GM18502 (cell line): ENCODE measurements at regions not wholly inside any gene's neighbourhood (a gene's known extent, or its start where the extent isn't known, plus 50 kb on each side); places are given as distances from the start of the nearest gene placed in this dataset.
"Not testable (repeated sequence)": the region's sequence is repeated elsewhere in the genome, so short reads cannot be mapped to it uniquely, and the experiment has no call there.

Experiments used
- ATAC-seq: cut with Tn5 transposase; IDR thresholded peaks from one replicate; pipeline ENCODE4 v1.9.1; 2021; ENCODE audit warnings: mild to moderate bottlenecking; ENCODE audit not compliant: unreplicated experiment, poor library complexity

DNA sequence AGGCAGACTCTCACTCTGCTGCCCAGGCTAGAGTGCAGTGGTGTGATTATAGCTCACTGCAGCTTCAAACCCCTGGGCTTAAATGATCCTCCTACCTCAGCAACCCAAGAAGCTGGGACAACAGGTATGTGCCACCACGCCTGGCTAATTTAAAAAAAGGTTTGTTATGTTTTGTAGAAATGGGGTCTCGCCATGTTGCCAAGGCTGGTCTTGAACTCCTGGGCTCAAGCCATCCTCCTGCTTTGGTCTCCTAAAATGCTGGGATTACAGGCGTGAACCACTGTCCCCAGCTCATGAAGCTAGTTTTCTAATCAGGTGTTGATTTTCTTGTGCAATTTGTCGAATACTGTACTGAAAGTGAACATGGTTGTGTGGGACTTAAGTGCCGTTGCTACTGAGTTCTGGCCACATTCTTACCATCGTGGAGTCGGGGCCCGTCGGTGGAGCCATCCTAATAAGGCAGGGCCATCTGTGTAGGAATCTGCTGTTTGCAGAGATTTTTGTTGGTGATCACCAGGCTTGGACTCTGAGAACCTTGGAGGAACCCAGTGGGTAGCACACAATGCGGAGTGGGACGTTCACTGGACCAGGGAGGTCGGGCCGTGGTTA is 193.2 kb downstream of the GOLGA6L6 start:
- ATAC-seq: no peak

DNA sequence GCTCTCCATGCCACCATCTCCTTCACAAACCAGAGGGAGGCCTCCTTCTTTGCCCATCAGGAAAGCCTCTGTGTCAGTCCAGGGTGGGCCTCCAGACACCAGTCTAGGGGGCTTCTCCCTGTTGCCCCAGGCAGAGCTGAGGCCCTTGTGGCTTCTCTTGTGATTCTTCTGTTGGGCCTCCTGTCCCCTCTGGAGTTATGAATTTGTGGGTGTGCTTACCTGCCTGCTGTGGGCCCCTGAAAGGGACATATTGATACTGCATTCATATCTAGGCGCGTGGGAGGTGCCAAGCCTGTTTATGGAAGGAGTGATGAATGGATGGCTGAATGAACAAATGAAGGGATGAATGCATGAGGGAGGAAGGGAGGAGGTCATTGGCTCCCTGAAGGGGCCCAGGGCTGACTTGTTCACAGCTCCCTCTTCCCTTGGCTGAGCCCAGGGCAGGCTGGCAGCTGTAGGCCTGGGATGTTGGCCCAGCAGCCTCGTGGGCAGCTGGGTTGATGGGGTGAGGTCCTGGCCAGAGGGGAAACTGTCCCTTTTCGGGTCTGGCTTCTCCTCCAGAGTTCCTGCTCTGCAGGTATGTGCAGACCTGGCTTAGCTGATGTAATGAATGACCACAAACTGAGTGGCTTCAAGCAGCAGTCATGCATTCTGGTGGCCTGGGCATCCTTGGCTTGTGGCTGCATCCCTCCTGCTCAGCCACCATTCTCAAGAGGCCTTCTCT is 195.4 kb downstream of the GOLGA6L6 start:
- no peak for ATAC-seq

- no peak for ATAC-seq
Observed at GRCh38 chr15:20345401-20345958, 196.1 kb downstream of the GOLGA6L6 start.

- no peak for ATAC-seq
Observed at GRCh38 chr15:20344601-20345400, 196.8 kb downstream of the GOLGA6L6 start.

DNA sequence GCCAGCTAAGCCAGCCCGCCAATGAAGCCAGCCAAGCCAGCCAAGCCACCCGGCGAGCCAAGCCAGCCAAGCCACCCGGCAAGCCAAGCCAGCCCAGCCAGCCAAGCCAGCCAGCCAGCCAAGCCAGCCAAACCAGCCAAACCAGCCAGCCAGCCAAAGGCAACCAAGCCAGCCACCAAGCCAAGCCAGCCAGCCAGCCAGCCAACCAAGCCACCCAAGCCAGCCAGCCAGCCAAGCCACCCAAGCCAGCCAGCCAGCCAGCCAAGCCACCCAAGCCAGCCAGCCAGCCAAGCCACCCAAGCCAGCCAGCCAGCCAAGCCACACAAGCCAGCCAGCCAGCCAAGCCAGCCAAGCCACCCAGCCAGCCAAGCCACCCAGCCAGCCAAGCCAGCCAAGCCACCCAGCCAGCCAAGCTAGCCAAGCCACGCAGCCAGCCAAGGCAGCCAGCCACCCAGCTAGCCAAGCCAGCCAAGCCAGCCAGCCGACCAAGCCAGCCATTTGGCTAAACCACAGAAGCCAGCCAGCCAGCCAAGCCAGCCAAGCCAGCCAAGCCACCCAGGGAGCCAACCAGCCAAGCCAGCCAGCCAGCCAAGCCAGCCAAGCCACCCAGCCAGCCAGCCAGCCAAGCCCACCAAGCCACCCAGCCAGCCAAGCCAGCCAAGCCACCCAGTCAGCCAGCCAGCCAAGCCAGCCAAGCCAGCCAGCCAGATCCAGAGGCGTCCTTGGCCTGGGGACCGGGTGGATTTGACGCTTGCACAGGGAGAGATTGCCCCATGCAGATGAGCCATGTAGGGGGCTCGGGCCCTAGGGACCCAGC is 198.0 kb downstream of the GOLGA6L6 start:
- ATAC-seq: not testable (repeated sequence)

- not testable (repeated sequence) for ATAC-seq
Observed at GRCh38 chr15:20342601-20343394, 198.8 kb downstream of the GOLGA6L6 start.

DNA sequence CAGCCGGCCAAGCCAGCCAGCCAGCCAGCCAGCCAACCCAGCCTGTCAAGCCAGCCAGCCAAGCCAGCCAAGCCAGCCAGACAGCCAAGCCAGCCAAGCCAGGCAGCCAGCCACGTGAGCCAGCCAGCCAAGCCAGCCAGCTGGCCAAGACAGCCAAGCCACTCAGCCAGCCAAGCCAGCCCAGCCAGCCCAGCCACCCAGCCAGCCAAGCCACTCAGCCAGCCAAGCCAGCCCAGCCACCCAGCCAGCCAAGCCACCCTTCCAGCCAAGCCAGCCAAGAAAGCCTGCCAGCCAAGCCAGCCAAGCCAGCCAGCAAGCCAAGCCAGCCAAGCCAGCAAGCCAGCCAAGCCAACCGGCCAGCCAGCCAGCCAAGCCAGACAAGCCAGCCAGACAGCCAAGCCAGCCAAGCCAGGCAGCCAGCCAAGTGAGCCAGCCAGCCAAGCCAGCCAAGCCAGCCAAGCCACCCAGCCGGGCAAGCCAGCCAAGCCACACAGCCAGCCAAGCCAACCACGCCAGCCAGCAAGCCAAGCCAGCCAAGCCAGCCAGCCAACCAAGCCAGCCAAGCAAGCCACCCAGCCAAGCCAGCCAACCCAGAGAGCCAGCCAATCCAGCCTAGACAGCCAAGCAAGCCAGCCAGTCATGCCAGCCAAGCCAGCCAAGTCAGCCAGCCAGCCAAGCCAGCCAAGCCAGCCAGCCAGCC is 199.5 kb downstream of the GOLGA6L6 start:
- no peak for ATAC-seq

GRCh38 chr15:20340931-20341661 is 200.5 kb downstream of the GOLGA6L6 start:
- no peak for ATAC-seq

DNA sequence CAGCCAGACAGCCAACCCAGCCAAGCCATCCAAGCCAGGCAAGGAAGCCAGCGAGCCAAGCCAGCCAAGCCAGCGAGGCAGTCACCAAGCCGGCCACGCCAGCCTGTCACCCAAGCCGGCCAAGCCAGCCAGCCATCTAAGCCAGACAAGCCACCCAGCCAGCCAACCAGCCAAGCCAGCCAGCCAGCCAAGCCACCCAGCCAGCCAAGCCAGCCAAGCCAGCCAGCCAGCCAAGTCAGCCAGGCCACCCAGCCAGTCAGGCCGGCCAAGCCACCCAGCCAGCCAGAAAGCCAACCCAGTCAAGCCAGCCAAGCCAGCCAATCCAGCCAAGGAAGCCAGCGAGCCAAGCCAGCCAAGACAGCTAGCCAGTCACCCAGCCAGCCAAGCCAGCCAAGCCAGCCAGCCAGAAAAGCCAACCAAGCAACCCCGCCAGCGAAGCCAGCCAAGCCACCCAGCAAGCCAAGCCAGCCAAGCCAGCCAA is 201.2 kb downstream of the GOLGA6L6 start:
- no peak for ATAC-seq

DNA sequence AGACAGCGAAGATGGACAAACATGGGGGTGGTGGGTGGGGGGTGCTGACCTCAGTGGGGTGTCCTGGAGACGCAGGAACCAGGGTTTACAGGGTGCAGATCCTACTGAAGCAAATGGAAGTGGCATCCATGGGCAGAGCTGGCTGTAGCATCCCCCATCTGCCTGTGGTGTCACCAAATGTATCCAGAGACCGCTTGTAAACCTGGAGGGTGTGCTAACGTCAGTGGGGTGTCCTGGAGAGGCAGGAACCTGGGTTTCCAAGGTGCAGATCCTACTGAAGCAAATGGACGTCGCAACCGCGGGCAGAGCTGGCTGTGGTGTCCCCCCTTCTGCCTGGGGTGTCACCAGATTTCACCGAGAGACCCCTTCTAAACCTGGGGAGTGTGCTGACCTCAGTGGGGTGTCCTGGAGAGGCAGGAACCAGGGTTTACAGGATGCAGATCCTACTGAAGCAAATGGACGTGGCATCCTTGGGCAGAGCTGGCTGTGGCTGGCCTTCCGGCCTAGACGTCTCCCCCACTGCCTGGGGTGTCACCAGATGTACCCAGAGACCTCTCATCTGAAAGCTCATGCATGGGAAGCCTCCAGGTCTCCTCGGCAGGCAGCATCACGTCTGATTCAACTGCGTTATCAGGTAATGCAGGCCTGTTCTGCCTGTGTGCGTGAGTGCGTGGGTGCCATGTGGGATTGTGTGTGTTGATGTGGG is 202.4 kb downstream of the GOLGA6L6 start:
- not testable (repeated sequence) for ATAC-seq

DNA sequence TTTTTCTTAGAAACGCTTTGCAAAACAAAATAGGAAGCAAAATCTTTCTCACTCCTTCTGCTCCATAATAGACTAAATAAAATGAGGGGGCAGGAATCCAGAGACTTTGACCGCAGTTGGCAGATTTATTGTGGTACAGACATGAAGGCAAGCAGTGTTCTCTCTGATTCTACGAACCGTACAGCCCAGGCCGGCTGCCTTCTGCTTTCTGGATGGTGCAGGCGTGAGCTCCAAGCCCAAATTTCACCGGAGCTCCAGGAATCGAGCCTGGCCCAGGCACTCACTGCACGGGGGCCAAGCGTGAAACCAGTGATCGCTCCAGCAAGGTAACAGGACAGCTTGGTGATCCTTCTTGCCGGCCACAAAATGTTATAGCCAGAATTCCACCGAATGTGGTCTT is 202.9 kb downstream of the GOLGA6L6 start:
- ATAC-seq: not testable (repeated sequence)

GRCh38 chr15:20337238-20337637 is 204.4 kb downstream of the GOLGA6L6 start:
- not testable (repeated sequence) for ATAC-seq

DNA sequence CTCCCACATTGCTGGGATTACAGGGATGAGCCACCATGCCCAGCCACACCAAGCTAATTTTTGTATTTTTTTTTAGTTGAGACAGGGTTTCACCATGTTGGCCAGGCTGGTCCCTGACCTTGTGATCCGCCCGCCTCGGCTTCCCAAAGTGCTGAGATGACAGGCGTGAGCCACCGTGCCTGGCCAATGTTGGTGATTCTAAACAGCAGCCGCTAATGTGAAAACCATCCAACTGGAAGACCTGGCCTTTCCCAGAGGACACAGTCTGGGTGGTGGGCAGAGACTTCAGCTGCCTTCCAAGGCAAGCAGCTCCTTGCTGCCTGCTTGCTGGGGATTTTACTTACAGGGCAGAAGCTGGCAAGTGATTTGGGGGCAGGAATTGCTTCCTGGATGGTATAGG is 207.1 kb downstream of the GOLGA6L6 start:
- ATAC-seq: not testable (repeated sequence)

- not testable (repeated sequence) for ATAC-seq
Observed at GRCh38 chr15:20325751-20326150, 215.8 kb downstream of the GOLGA6L6 start.

GRCh38 chr15:20317132-20317531 is 224.5 kb downstream of the GOLGA6L6 start:
- ATAC-seq: not testable (repeated sequence)

- not testable (repeated sequence) for ATAC-seq
Observed at GRCh38 chr15:20311014-20311680, 230.5 kb downstream of the GOLGA6L6 start.

DNA sequence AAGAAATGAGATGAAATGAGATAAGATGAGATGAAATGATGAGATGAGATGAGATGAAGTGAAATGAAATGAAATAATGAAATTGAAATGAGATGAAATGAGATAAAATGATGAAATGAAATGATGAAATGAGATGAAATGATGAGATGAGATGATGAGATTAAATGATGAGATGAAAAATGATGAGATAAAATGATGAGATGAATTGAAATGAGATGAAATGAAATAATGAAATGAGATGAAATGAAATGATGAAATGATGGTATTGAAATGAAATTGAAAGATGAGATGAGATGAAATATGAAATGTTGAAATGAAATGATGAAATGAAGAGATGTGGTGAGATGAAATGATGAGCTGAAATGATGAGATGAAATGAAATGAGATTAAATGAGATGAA is 231.0 kb downstream of the GOLGA6L6 start:
- ATAC-seq: no peak
